Ectodermal cell (in vitro differentiated cells): ENCODE measurements at regions not wholly inside any gene's neighbourhood (a gene's known extent, or its start where the extent isn't known, plus 50 kb on each side); places are given as distances from the start of the nearest gene placed in this dataset.

Experiments used
- H3K27ac ChIP-seq: 2 replicates; pipeline ENCODE4 v1.7.0; 2013; ENCODE audit warnings: mild to moderate bottlenecking, low read depth, low read length; ENCODE audit not compliant: insufficient read depth, poor library complexity, severe bottlenecking
- H3K27me3 ChIP-seq: 2 replicates; pipeline ENCODE4 v1.7.0; 2013; ENCODE audit warnings: mild to moderate bottlenecking, low read length; ENCODE audit not compliant: insufficient read depth, control insufficient read depth, poor library complexity, severe bottlenecking
- H3K36me3 ChIP-seq: one replicate; pipeline ENCODE4 v1.7.0; 2013; ENCODE audit warnings: low read length; ENCODE audit not compliant: control insufficient read depth, insufficient read depth
- H3K4me1 ChIP-seq: one replicate; pipeline ENCODE4 v1.7.0; 2013; ENCODE audit warnings: low read length; ENCODE audit not compliant: control insufficient read depth, insufficient read depth
- H3K4me3 ChIP-seq: 2 replicates; pipeline ENCODE4 v1.7.0; 2013; ENCODE audit warnings: low read depth, low read length, control low read depth; ENCODE audit not compliant: insufficient read depth
- H3K9me3 ChIP-seq: 2 replicates; pipeline ENCODE4 v1.7.0; 2013; ENCODE audit warnings: mild to moderate bottlenecking, low read length, moderate library complexity; ENCODE audit not compliant: control insufficient read depth
- WGBS, 2 experiments: methylation state at CpG; one replicate each; pipeline ENCODE4 v1.1.7; 2013; ENCODE audit warnings: missing lambda C conversion rate in 2 of 2; 5-methylcytosine and 5-hydroxymethylcytosine counted together

- Histone ChIP-seq H3K9me3 (no peaks in the 10 kb centered on the region), H3K36me3 (peaks cover 5% of the 10 kb centered on the region), H3K4me3 (no peak overlapping the region), H3K27me3 (no peaks in the 10 kb centered on the region), H3K4me1 (peaks cover 28% of the 10 kb centered on the region), H3K27ac (no peak overlapping the region)
- WGBS, 2 experiments, result 92 to 94% methylated on average over 12 of the region's 12 CpGs
Measured at GRCh38 chr12:124458992-124459851, 108.2 kb downstream of the NCOR2 start.

GRCh38 chr12:124458220-124458991 lies 109.0 kb downstream of the NCOR2 start:
- H3K4me1 ChIP-seq, result peaks cover 27% of the 10 kb centered on the region
- no peak overlapping the region for H3K27ac ChIP-seq
- no peaks in the 10 kb centered on the region for H3K9me3 ChIP-seq
- H3K36me3 ChIP-seq, result peaks cover 5% of the 10 kb centered on the region
- WGBS, 2 experiments, result 91 to 93% methylated on average over 20 of the region's 20 CpGs
- H3K4me3 ChIP-seq, result no peak overlapping the region
- H3K27me3 ChIP-seq, result no peaks in the 10 kb centered on the region

GRCh38 chr12:124457287-124458219 lies 109.9 kb downstream of the NCOR2 start:
- 90% methylated on average over 37 of the region's 37 CpGs for WGBS, 2 experiments
- H3K9me3 ChIP-seq, result no peaks in the 10 kb centered on the region
- H3K36me3 ChIP-seq, result peaks cover 5% of the 10 kb centered on the region
- H3K4me3 ChIP-seq, result no peak overlapping the region
- H3K4me1 ChIP-seq, result peaks cover 32% of the 10 kb centered on the region
- no peaks in the 10 kb centered on the region for H3K27me3 ChIP-seq
- H3K27ac ChIP-seq, result peak overlapping the region; percentile 16

DNA sequence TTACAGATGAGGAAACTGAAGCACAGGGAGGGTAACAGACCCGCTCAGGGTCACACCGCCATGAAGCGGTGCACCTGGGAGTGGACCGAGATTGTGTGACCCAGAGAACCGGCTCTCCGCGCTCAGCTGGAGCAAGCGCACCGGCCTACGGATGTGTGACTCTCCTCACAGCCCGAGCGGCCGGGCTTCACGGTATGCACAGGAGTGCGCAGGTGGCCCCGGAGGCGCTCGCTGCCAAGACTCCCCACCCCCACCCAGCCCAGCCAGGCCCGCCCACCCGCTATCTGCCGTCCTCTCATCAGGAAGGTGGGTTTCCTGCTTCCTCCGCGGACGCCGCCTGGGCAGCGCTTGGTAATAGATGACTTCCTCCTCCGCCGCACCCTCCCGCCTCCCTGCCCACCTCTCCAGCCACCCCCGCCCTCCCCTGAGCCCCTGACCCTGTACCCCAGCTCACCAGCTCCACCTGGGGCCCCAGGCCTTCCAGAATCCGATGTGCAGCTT lies 110.7 kb downstream of the NCOR2 start:
- no peak overlapping the region for H3K27ac ChIP-seq
- H3K4me3 ChIP-seq, result no peak overlapping the region
- H3K36me3 ChIP-seq, result peaks cover 5% of the 10 kb centered on the region
- H3K4me1 ChIP-seq, result peaks cover 31% of the 10 kb centered on the region
- 93 to 95% methylated on average over 30 to 31 of the region's 31 CpGs for WGBS, 2 experiments
- no peaks in the 10 kb centered on the region for H3K9me3 ChIP-seq
- no peaks in the 10 kb centered on the region for H3K27me3 ChIP-seq

DNA sequence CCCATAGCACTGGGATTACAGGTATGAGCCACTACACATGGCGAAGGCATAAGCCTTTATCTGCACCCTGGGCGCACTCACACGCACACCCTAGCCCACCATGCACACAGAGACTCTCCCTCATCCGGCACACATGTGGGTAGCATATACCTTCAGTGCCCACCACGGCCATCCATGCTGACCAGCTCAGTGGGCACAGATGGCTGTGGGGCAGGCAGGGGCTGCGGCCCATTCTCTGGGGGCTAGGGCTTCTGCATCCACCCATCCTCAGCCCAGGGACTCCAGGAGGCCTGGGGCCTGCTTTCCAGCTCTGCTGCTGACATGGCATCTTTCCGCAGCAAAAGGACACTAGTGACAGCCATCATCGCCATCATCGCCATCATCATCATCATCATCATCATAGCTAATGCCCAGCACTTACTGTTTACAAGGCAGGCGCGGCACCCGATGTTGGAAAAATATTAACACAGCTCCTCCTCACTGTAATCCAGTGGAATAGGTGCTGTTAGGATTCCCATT lies 111.2 kb downstream of the NCOR2 start:
- Histone ChIP-seq H3K27ac (no peak overlapping the region), H3K4me3 (no peak overlapping the region), H3K9me3 (no peaks in the 10 kb centered on the region), H3K27me3 (no peaks in the 10 kb centered on the region), H3K4me1 (peaks cover 31% of the 10 kb centered on the region), H3K36me3 (no peaks in the 10 kb centered on the region)
- 95 to 96% methylated on average over 12 of the region's 12 CpGs for WGBS, 2 experiments

DNA sequence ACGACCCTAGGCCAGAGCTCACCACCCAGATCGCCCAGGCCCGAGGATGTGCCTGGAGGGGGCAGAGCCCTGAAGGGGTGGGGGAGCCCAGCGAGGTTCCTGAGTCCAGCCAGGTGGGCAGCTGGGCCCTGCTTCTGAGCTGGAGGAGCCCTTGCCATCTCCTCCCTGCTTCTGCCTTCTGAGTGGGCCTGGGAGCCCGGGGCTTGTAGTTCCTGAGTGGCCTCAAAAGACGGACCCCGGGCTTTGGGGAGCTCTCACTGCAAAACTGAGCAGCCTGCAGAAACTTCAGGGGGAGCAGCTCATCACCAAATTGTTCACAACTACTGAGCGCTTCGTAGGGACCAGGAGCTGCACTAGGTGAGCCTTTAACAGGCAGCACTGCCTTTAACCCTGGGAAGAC lies 112.1 kb downstream of the NCOR2 start:
- Histone ChIP-seq H3K4me3 (no peak overlapping the region), H3K27ac (no peak overlapping the region), H3K9me3 (no peaks in the 10 kb centered on the region), H3K36me3 (no peaks in the 10 kb centered on the region), H3K27me3 (no peaks in the 10 kb centered on the region), H3K4me1 (peaks cover 31% of the 10 kb centered on the region)
- 93% methylated on average over 9 of the region's 9 CpGs for WGBS, 2 experiments

DNA sequence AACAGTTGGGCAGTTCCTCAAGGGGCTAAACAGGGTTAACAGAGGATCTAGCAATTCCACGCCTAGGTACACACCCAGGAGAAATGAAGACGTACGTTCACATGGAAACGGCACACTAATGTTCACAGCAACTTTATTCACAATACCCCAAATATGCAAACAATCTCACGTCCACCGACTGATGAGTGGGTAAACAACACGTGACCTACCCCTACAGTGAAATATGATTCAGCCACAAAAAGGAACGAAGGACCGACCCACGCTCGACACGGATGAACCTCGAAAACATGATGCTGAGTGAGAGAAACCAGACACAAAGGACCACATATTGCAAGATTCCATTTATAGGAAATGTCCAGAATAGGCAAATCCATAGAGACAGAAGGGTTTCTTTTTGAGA lies 112.7 kb downstream of the NCOR2 start:
- Histone ChIP-seq H3K36me3 (no peaks in the 10 kb centered on the region), H3K4me1 (peaks cover 31% of the 10 kb centered on the region), H3K27me3 (no peaks in the 10 kb centered on the region), H3K27ac (no peak overlapping the region), H3K4me3 (no peak overlapping the region), H3K9me3 (no peaks in the 10 kb centered on the region)
- 94 to 96% methylated on average over 13 of the region's 13 CpGs for WGBS, 2 experiments

DNA sequence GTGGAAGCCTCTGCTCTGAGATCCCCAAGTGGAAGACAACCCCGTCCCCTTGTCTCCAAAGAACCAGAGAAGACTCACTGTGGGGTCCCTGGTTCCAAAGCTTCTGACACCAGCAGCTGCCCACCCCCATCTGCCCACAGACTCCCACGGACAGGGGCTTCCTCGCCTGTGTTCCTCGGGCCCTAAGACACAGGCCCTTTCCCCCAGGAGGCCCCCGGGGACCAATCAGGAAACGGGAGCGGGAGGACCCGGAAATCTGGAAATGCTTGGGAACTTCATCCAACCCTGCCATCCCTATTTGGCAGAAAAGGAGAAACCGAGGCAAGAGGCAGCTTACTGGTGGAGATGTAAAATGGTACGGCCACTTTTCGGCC lies 113.1 kb downstream of the NCOR2 start:
- Histone ChIP-seq H3K4me3 (no peak overlapping the region), H3K27ac (no peak overlapping the region), H3K36me3 (no peaks in the 10 kb centered on the region), H3K4me1 (peaks cover 31% of the 10 kb centered on the region), H3K27me3 (no peaks in the 10 kb centered on the region), H3K9me3 (no peaks in the 10 kb centered on the region)
- 90 to 93% methylated on average over 11 of the region's 11 CpGs for WGBS, 2 experiments

GRCh38 chr12:124453419-124454351 lies 113.7 kb downstream of the NCOR2 start:
- H3K9me3 ChIP-seq, result no peaks in the 10 kb centered on the region
- H3K4me3 ChIP-seq, result no peak overlapping the region
- peak overlapping the region; percentile 44 for H3K27ac ChIP-seq
- 77 to 82% methylated on average over 27 of the region's 27 CpGs for WGBS, 2 experiments
- no peaks in the 10 kb centered on the region for H3K27me3 ChIP-seq
- peaks cover 31% of the 10 kb centered on the region for H3K4me1 ChIP-seq
- H3K36me3 ChIP-seq, result no peaks in the 10 kb centered on the region
